Transverse colon (tissue), 4 donors: ENCODE measurements at regions not wholly inside any gene's neighbourhood (a gene's known extent, or its start where the extent isn't known, plus 50 kb on each side); places are given as distances from the start of the nearest gene placed in this dataset.

Experiments used
- DNase-seq: peaks from one replicate; pipeline ENCODE4 v3.0.0-alpha.2; 2019
- H3K27ac ChIP-seq, 4 donors: fragments of 200-600 bp; sonication (generic); 2 replicates each; pipeline ENCODE4 v1.5.1; 2016 to 2018; ENCODE audit warnings: inconsistent platforms in 4 of 4
- H3K27me3 ChIP-seq: fragments of 200-600 bp; sonication (generic); 2 replicates; pipeline ENCODE4 v1.5.1; 2017; ENCODE audit warnings: inconsistent platforms
- H3K36me3 ChIP-seq, 4 donors: fragments of 200-600 bp; sonication (generic); 2 replicates each; pipeline ENCODE4 v1.5.1; 2017 to 2019; ENCODE audit warnings: inconsistent platforms in 4 of 4
- H3K4me1 ChIP-seq, 4 donors: fragments of 200-600 bp; sonication (generic); 2 replicates each; pipeline ENCODE4 v1.5.1; 2017 to 2020; ENCODE audit warnings: inconsistent platforms in 4 of 4
- H3K4me3 ChIP-seq, 4 donors: fragments of 200-600 bp; sonication (generic); 1 replicate in 1 of 4; 2 replicates in 3 of 4; pipeline versions ENCODE4 v1.5.1 to v1.6.1; 2017 to 2019; ENCODE audit warnings: inconsistent platforms in 4 of 4
- H3K9me3 ChIP-seq, 2 donors: fragments of 200-600 bp; sonication (generic); 2 replicates each; pipeline ENCODE4 v1.5.1; 2017 to 2019; ENCODE audit warnings: inconsistent platforms in 2 of 2
- CTCF ChIP-seq, 5 experiments: fragments of 200-600 bp in 3 of 5; fragments of 450-650 bp in 2 of 5; sonication (generic) in 3 of 5; IDR thresholded peaks; 1 replicate in 2 of 5; 2 replicates in 3 of 5; pipeline ENCODE4 v1.5.1; 2016 to 2017; ENCODE audit warnings: antibody characterized with exemption in 5 of 5, inconsistent platforms in 3 of 5, mild to moderate bottlenecking in 2 of 5, moderate library complexity in 1 of 5
- EP300 ChIP-seq: sonication (generic); formaldehyde crosslinking; IDR thresholded peaks from one replicate; pipeline ENCODE4 v1.6.1; 2017; ENCODE audit warnings: antibody characterized with exemption, low read depth
- POLR2A ChIP-seq: fragments of 450-650 bp; IDR thresholded peaks from one replicate; pipeline ENCODE4 v1.6.1; 2016; ENCODE audit warnings: antibody characterized with exemption, mild to moderate bottlenecking, moderate library complexity
- POLR2AphosphoS5 ChIP-seq, 3 donors: sonication (generic); formaldehyde crosslinking; IDR thresholded peaks; one replicate each; pipeline ENCODE4 v1.6.1; 2016; ENCODE audit warnings: antibody characterized with exemption in 3 of 3
- WGBS, 2 donors: methylation state at CpG; one replicate each; pipeline ENCODE4 v1.1.5; 2018; ENCODE audit warnings: low coverage in 1 of 2; 5-methylcytosine and 5-hydroxymethylcytosine counted together
- in situ Hi-C, 4 donors: fragments of 200-750 bp; cut with MboI; loops; one replicate each; pipeline versions ENCODE4 v1.15.0 to v1.15.1; 2017; ENCODE audit warnings: low sequenced_read_pairs in 3 of 4, low pct_ligation_motif_present in 1 of 4, low pct_unique_long_range_greater_than_20kb in 1 of 4
- intact Hi-C: fragments of 100-400 bp; cut with DNase I; formaldehyde crosslinking; loops from one replicate; pipeline ENCODE4 v1.15.1; 2023; ENCODE audit warnings: low total_unique reads

DNA sequence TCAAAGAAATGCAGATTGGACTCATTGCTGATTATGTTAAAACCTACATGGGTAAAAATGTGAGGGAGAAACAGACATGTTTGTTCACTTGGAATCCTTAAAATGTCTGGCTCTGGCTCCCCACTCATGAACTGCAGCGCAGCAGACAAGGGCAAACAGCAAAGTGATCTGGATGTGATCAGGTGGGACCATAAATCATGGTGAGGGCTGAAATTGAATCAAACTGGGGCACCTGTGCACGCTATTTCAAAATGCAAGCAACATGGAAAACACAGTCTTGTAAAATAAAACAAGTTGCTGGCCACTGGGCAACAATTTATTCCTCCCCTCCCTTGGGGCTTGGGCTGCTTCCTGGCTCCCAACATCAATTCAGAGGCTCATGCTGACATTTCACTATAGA lies 373.4 kb downstream of the SEC16B start:
- H3K4me3 ChIP-seq: no peak overlapping the region
- H3K4me1 ChIP-seq: no peaks in the 10 kb centered on the region
- TF ChIP-seq EP300: no peak
- TF ChIP-seq POLR2AphosphoS5 (IDR thresholded peaks at IDR 0.05): no peak
- TF ChIP-seq POLR2A: no peak
- no peak for TF ChIP-seq CTCF (IDR thresholded peaks at IDR 0.05)
- intact Hi-C loops: no loop called here
- H3K36me3 ChIP-seq: no peaks in the 10 kb centered on the region
- 69% methylated on average over 2 of the region's 2 CpGs; no CpG with 5 or more reads in 1 of the 2 donors for WGBS, 2 donors
- H3K27ac ChIP-seq: no peak overlapping the region
- no peaks in the 10 kb centered on the region for H3K9me3 ChIP-seq
- in situ Hi-C loops: no loop called here
- DNase-seq: no peak
- no peaks in the 10 kb centered on the region for H3K27me3 ChIP-seq

GRCh38 chr1:177593105-177593504 lies 376.8 kb downstream of the SEC16B start:
- no peak overlapping the region for H3K27ac ChIP-seq
- no peaks in the 10 kb centered on the region for H3K27me3 ChIP-seq
- TF ChIP-seq POLR2A: no peak
- no peak for TF ChIP-seq EP300
- no peak for TF ChIP-seq POLR2AphosphoS5 (IDR thresholded peaks at IDR 0.05)
- TF ChIP-seq CTCF (IDR thresholded peaks at IDR 0.05): no peak
- peaks cover 0 to 8% (median 0%) of the 10 kb centered on the region in 4 donors for H3K4me1 ChIP-seq
- in situ Hi-C loops: no loop called here
- no peaks in the 10 kb centered on the region for H3K9me3 ChIP-seq
- 68 to 76% methylated on average over 3 of the region's 3 CpGs for WGBS, 2 donors
- H3K36me3 ChIP-seq: no peaks in the 10 kb centered on the region
- intact Hi-C loops: no loop called here
- DNase-seq: no peak
- H3K4me3 ChIP-seq: no peak overlapping the region

GRCh38 chr1:177592624-177593023 lies 377.2 kb downstream of the SEC16B start:
- in situ Hi-C loops: no loop called here

DNA sequence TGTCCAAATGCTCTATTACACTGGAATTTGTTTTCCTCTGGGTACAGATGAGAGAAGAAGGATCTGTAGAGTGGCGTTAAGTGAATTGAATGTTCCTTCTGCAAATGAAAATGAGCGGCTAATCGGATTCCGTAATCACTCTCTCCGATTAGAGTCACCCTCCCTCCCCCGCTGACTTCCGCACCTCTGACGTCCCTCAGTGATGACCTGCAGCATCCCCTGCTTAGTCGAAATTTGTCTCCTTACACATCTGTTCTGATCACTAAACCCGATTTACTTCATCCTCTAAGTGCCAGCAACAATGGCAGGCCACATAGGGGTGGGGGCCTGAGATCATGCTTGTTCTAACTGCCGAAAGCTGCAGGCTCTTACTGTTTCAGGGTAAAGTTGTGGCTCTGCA lies 378.7 kb downstream of the SEC16B start:
- intact Hi-C loops (no loop called here), in situ Hi-C loops (no loop called here)
- WGBS, 2 donors: 83% methylated on average over 11 of the region's 11 CpGs; no CpG with 5 or more reads in 1 of the 2 donors

More at GRCh38 chr1:177592624-177593023, 377.2 kb downstream of the SEC16B start:
- H3K36me3 ChIP-seq: no peaks in the 10 kb centered on the region
- 74 to 77% methylated on average over 4 of the region's 4 CpGs for WGBS, 2 donors
- H3K9me3 ChIP-seq: no peaks in the 10 kb centered on the region
- no peaks in the 10 kb centered on the region for H3K27me3 ChIP-seq
- no peak overlapping the region for H3K27ac ChIP-seq
- intact Hi-C loops: no loop called here
- peaks cover 0 to 8% (median 0%) of the 10 kb centered on the region in 4 donors for H3K4me1 ChIP-seq
- H3K4me3 ChIP-seq: no peak overlapping the region
- TF ChIP-seq POLR2AphosphoS5 (IDR thresholded peaks at IDR 0.05): no peak
- no peak for TF ChIP-seq CTCF (IDR thresholded peaks at IDR 0.05)
- no peak for TF ChIP-seq POLR2A
- no peak for TF ChIP-seq EP300
- DNase-seq: no peak

More for the DNA sequence above, 378.7 kb downstream of the SEC16B start:
- Histone ChIP-seq H3K4me1 (peaks cover 0 to 11% (median 1%) of the 10 kb centered on the region in 4 donors), H3K36me3 (no peaks in the 10 kb centered on the region), H3K9me3 (no peaks in the 10 kb centered on the region), H3K27me3 (no peaks in the 10 kb centered on the region), H3K27ac (no peak overlapping the region), H3K4me3 (no peak overlapping the region)
- no peak for DNase-seq
- TF ChIP-seq POLR2A (no peak), CTCF (IDR thresholded peaks at IDR 0.05) (no peak), POLR2AphosphoS5 (IDR thresholded peaks at IDR 0.05) (no peak), EP300 (no peak)
